ENCODE measurements at regions not wholly inside any gene's neighbourhood (a gene's known extent, or its start where the extent isn't known, plus 50 kb on each side); places are given as distances from the start of the nearest gene placed in this dataset.
"Not testable (repeated sequence)": the region's sequence is repeated elsewhere in the genome, so short reads cannot be mapped to it uniquely, and the experiment has no call there.

GRCh38 chr17:77796176-77796860 lies 162.2 kb upstream of the TNRC6C start:
- DNase-seq (ENCODE audit: low read depth) = no peak

GRCh38 chr17:77798031-77798430 lies 160.5 kb upstream of the TNRC6C start:
- no peak for DNase-seq (ENCODE audit: low read depth)

GRCh38 chr17:77798481-77798880 lies 160.0 kb upstream of the TNRC6C start:
- DNase-seq (ENCODE audit: low read depth) = no peak

GRCh38 chr17:77800816-77801215 lies 157.7 kb upstream of the TNRC6C start:
- no peak for DNase-seq (ENCODE audit: low read depth)

- no peak for DNase-seq (ENCODE audit: low read depth)
Observed at GRCh38 chr17:77801545-77802332, 156.8 kb upstream of the TNRC6C start.

- DNase-seq (ENCODE audit: low read depth) = no peak
Observed at GRCh38 chr17:77802333-77802615, 156.2 kb upstream of the TNRC6C start.

GRCh38 chr17:77802811-77803220 lies 155.7 kb upstream of the TNRC6C start:
- no peak for DNase-seq (ENCODE audit: low read depth)

GRCh38 chr17:77803726-77804125 lies 154.8 kb upstream of the TNRC6C start:
- no peak for DNase-seq (ENCODE audit: low read depth)

GRCh38 chr17:77804796-77805426 lies 153.6 kb upstream of the TNRC6C start:
- no peak for DNase-seq (ENCODE audit: low read depth)

GRCh38 chr17:77805970-77806369 lies 152.5 kb upstream of the TNRC6C start:
- not testable (repeated sequence) for DNase-seq (ENCODE audit: low read depth)

GRCh38 chr17:77807051-77807745 lies 151.3 kb upstream of the TNRC6C start:
- DNase-seq (ENCODE audit: low read depth) = no peak

GRCh38 chr17:77807746-77808441 lies 150.6 kb upstream of the TNRC6C start:
- DNase-seq (ENCODE audit: low read depth) = no peak

- no peak for DNase-seq (ENCODE audit: low read depth)
Observed at GRCh38 chr17:77808686-77809425, 149.6 kb upstream of the TNRC6C start.

- no peak for DNase-seq (ENCODE audit: low read depth)
Observed at GRCh38 chr17:77809814-77810213, 148.7 kb upstream of the TNRC6C start.

GRCh38 chr17:77810536-77810935 lies 148.0 kb upstream of the TNRC6C start:
- no peak for DNase-seq (ENCODE audit: low read depth)

- no peak for DNase-seq (ENCODE audit: low read depth)
Observed at GRCh38 chr17:77811521-77811920, 147.0 kb upstream of the TNRC6C start.

GRCh38 chr17:77814091-77814772 lies 144.3 kb upstream of the TNRC6C start:
- DNase-seq (ENCODE audit: low read depth) = no peak

- no peak for DNase-seq (ENCODE audit: low read depth)
Observed at GRCh38 chr17:77815127-77815905, 143.2 kb upstream of the TNRC6C start.

- no peak for DNase-seq (ENCODE audit: low read depth)
Observed at GRCh38 chr17:77817953-77818352, 140.6 kb upstream of the TNRC6C start.

GRCh38 chr17:77819497-77819896 lies 139.0 kb upstream of the TNRC6C start:
- no peak for DNase-seq (ENCODE audit: low read depth)
